ENCODE measurements at regions not wholly inside any gene's neighbourhood (a gene's known extent, or its start where the extent isn't known, plus 50 kb on each side); places are given as distances from the start of the nearest gene placed in this dataset.

- H3K14ac ChIP-seq (ENCODE audit: insufficient read depth, low read length), result no peak overlapping the region
- no CpG with 5 or more reads among the region's 10 CpGs for WGBS (ENCODE audit: extremely low coverage, insufficient read length, low lambda C conversion rate)
- no peaks in the 10 kb centered on the region for H3K4me1 Mint-ChIP-seq
Observed at GRCh38 chr13:21986602-21987001, 315.7 kb downstream of the FGF9 start.

More at GRCh38 chr13:21986602-21987001, 315.7 kb downstream of the FGF9 start:
- Histone ChIP-seq H2BK20ac (ENCODE audit: low read depth, low read length, poor library complexity, severe bottlenecking) (no peak overlapping the region), H3K18ac (ENCODE audit: insufficient read length, low read depth, low read length) (no peak overlapping the region), H3K79me1 (ENCODE audit: insufficient read depth, low read depth, low read length, poor library complexity, severe bottlenecking) (no peaks in the 10 kb centered on the region), H3K27ac (ENCODE audit: insufficient read length, low read depth, low read length) (no peak overlapping the region), H4K91ac (ENCODE audit: insufficient read length, low read depth, low read length) (no peak overlapping the region), H4K5ac (ENCODE audit: insufficient read length, low read depth, low read length) (no peak overlapping the region), H3K56ac (ENCODE audit: insufficient read length, low read depth, low read length) (no peak overlapping the region), H3K4me1 (ENCODE audit: insufficient read depth, low read length) (no peaks in the 10 kb centered on the region), H3K23me2 (ENCODE audit: insufficient read length, low read depth, low read length, poor library complexity, severe bottlenecking) (no peaks in the 10 kb centered on the region), H2AFZ (ENCODE audit: low read length) (no peak overlapping the region), H2BK12ac (ENCODE audit: insufficient read length, low read depth, low read length) (no peak overlapping the region), H3T11ph (ENCODE audit: low read length) (no peak overlapping the region), H2BK15ac (ENCODE audit: low read depth, low read length) (no peak overlapping the region), H3K4me2 (ENCODE audit: insufficient read depth, insufficient read length, low read length) (no peak overlapping the region), H3K4ac (ENCODE audit: low read depth, low read length) (no peak overlapping the region), H2BK120ac (ENCODE audit: low read depth, low read length, poor library complexity, severe bottlenecking) (no peak overlapping the region), H2BK5ac (ENCODE audit: insufficient read length, low read length) (no peak overlapping the region), H4K20me1 (ENCODE audit: control insufficient read depth, insufficient read depth, insufficient read length) (no peaks in the 10 kb centered on the region), H3K27me3 (ENCODE audit: insufficient read depth, low read length) (no peaks in the 10 kb centered on the region; the same call in 1 of the 2 replicates), H2AK5ac (ENCODE audit: insufficient read length, low read length) (no peak overlapping the region), H3K23ac (ENCODE audit: insufficient read length, low read depth, low read length) (no peak overlapping the region), H3K9me3 (ENCODE audit: control insufficient read depth, low read depth, low read length) (no peaks in the 10 kb centered on the region), H3K9ac (ENCODE audit: extremely low read depth, insufficient read length, low read length) (no peak overlapping the region), H4K8ac (replicated peaks; ENCODE audit: insufficient read length, low read depth, low read length) (no peak overlapping the region), H3K79me2 (ENCODE audit: insufficient read depth, low read length) (no peaks in the 10 kb centered on the region)
- no peak for DNase-seq
- H3K36me3 Mint-ChIP-seq (ENCODE audit: insufficient read depth in 1 of 3, low read depth in 3 of 3), result no peaks in the 10 kb centered on the region
- H3K27me3 Mint-ChIP-seq (ENCODE audit: low read depth), result no peaks in the 10 kb centered on the region
- TF ChIP-seq CTCF (conservative IDR thresholded peaks at IDR 0.05), result no peak
- H3K9me3 Mint-ChIP-seq, result peaks cover 0 to 3% of the 10 kb centered on the region in 2 experiments; a peak in 1 of 5 replicates
- H3K27ac Mint-ChIP-seq, result no peak overlapping the region
- no peak overlapping the region for H3K4me3 Mint-ChIP-seq
